ENCODE measurements at regions not wholly inside any gene's neighbourhood (a gene's known extent, or its start where the extent isn't known, plus 50 kb on each side); places are given as distances from the start of the nearest gene placed in this dataset.

GRCh38 chr5:39896104-39896503, 471.3 kb upstream of the DAB2 start:
- no peak for TF ChIP-seq POLR2AphosphoS5 (IDR thresholded peaks at IDR 0.05)
- no peak for TF ChIP-seq EP300 (IDR thresholded peaks at IDR 0.05)
